NCI-H226 (cell line): ENCODE measurements at regions not wholly inside any gene's neighbourhood (a gene's known extent, or its start where the extent isn't known, plus 50 kb on each side); places are given as distances from the start of the nearest gene placed in this dataset.

Source experiments
- DNase-seq: peaks from one replicate; pipeline ENCODE4 v3.0.0-alpha.2; 2015

GRCh38 chr10:33571616-33572015, 237.1 kb upstream of the NRP1 start:
- peak; percentile 40 for DNase-seq

DNA sequence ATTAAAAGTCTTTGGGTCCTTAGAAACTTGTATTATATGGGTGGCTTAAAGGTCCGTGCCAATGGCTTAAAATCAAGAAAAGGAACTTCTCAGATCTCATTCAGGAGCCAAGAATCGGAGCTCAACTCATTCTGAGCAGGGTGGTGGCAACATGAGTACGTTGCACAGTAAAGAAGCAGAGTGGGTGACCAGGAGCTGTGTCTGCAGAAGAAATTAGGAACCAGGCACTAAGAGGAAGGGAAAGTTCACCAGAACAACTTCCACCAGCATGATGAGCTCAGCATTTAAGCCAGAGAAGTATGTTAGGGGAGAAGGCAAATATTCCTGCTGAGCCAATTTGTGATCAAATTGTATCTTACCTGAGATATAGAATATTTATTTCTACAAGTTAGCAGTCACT, 236.0 kb upstream of the NRP1 start:
- no peak for DNase-seq

- DNase-seq = no peak
Observed at GRCh38 chr10:33569702-33570101, 235.2 kb upstream of the NRP1 start.

- DNase-seq = no peak
Observed at GRCh38 chr10:33566426-33566825, 232.0 kb upstream of the NRP1 start.

GRCh38 chr10:33566001-33566400, 231.5 kb upstream of the NRP1 start:
- peak; percentile 12 for DNase-seq

DNA sequence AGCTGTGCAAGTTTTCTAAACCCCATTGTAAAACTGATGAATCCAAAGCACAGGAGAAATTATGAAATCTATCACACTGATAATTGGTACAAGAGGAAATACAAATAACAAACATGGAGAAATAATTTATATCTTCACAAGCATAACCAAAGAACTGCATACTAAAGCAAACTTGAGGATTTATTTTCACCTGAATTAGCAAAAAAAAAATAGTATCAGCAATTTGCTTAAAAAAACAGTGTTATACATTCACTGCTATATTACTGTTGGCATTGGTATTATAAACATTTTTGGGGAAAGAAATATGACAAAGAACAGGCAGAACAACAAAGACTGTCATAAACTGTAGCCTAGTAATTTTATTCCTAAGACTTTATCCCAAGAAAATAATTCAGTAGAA, 230.8 kb upstream of the NRP1 start:
- DNase-seq = no peak

- DNase-seq = peak; percentile 61
Observed at GRCh38 chr10:33559105-33559504, 224.6 kb upstream of the NRP1 start.

GRCh38 chr10:33557313-33557712, 222.8 kb upstream of the NRP1 start:
- DNase-seq = no peak

- DNase-seq = no peak
Observed at GRCh38 chr10:33556620-33557019, 222.2 kb upstream of the NRP1 start.

DNA sequence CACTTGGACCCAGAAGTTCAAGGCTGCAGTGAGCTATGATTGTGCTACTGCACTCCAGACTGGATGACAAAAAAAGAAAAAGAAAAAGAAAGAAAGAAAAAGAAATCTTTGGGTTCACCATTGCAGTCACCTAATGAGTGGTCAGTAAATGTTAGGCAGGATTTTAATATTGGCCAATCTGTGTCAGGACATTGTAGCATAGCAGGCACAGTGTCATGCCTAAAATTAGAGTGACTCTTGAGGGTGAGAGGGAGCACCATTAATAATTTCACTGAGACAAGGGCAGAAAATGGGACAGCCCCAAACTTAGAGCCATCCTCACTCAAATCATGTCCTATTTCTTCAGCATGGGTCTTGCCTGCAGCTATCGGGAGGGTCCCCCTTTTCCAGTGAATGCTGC, 221.6 kb upstream of the NRP1 start:
- no peak for DNase-seq

DNA sequence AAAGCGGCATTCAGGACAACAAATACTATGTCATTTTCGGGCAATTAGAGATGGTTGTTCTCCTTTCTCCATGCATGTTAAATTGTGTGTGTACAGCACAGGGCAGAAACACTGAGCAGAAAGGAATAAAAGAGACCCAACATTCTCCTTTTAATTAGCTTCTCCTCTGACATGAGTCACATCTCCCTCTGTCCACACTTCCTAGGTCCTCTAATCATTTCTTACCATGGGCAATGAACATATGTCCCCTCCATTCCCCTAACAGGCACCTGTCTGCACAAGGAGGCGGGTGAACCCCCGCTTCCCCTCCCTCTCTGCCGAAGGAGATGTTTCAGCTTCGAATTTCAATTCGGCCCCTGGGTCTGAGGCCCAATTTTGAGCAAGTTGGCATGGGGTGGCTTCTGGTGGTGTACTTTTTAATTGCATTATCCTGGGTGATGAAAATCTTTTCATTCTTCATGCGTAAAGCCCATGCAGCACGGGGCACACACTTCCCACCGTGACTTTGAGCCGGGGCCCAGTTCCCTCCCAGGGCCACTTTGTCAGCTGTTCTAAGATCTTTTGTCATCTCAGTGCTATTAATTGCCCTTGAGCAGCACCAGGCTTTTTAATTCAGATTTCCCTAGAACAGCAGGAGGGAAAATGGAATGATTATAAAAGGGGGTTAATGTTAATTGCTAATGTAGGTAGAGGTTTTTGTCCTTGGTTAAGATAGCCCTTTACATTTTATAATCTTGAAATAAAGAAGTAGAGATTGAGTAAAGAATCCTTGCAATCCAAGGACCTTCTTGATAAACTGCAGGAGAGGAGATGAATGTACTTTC, 219.5 kb upstream of the NRP1 start:
- DNase-seq = no peak

- DNase-seq = no peak
Observed at GRCh38 chr10:33552290-33552689, 217.8 kb upstream of the NRP1 start.

GRCh38 chr10:33550811-33551210, 216.3 kb upstream of the NRP1 start:
- no peak for DNase-seq

- DNase-seq = no peak
Observed at GRCh38 chr10:33547976-33548375, 213.5 kb upstream of the NRP1 start.

- no peak for DNase-seq
Observed at GRCh38 chr10:33546031-33546430, 211.6 kb upstream of the NRP1 start.

DNA sequence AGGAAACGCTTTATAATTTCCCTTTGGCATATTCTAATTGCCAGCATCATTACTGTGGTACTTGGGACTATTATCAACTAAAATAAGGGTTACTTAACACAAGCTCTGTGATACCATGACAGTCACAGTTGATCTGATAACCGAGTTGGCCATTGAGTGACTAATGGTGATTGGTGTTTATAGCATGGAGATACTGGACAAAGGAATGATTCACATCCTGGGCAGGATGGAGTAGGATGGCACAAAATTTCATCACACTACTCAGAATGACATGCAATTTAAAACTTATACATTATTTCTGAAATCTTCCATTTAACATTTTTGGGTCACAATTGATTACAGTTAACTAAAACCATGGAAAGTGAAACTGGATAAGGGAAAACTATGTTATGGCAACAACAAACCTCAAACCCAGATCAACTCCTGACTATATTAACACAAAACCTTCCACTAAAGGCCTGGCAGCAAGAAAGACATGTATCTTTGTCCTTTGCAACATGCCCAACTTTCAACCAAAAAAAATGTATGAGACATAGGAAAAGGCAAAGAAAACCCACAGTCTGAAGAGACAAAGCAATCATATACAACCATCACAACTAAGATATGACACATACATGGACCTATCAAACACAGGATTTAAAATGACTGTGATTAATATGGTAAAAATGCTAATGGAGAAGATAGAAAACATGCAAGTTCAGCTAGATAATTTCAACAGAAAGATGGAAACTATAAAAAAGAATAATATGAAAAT, 208.5 kb upstream of the NRP1 start:
- DNase-seq = peak; percentile 35

GRCh38 chr10:33539116-33539515, 204.6 kb upstream of the NRP1 start:
- DNase-seq = no peak

- no peak for DNase-seq
Observed at GRCh38 chr10:33537066-33537465, 202.6 kb upstream of the NRP1 start.

DNA sequence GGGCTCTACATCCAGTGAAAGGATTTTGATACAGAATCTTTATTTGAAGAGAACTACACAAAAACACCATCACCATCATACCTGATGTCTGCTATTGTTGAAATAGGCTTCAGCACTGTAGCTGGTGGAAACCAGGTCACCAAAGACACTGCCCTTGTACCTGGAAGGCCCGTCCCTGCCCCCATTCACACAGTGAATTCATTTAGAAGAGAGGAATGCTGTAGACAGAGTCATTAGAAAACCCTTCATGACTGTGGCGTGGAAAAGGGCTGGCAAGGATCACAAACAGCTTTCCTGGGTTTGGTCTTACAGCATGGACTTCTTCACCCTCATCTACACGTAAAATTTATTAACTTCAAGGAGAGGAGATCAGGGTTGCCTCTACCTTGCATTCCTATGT, 202.0 kb upstream of the NRP1 start:
- DNase-seq = no peak

DNA sequence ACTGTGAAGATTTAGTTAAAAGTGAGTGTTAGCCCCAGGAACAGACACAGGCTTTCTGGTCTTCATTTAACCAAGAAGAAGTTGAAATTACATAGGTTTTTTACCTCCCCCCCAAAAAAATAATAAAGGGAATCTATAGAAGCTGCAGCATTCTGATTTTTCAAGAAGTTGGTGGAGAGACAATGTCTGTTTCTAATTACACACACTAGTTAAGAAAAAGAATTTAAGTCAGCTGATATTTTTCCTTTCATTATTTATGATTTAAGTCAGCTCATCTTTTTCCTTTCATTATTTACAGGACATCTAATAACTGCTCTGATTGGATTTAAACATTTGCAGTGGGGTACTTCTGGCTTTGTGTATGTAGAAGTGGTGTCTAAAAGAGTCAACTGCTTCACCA, 201.4 kb upstream of the NRP1 start:
- no peak for DNase-seq

- no peak for DNase-seq
Observed at GRCh38 chr10:33534416-33534815, 199.9 kb upstream of the NRP1 start.

- no peak for DNase-seq
Observed at GRCh38 chr10:33533612-33534011, 199.1 kb upstream of the NRP1 start.

DNA sequence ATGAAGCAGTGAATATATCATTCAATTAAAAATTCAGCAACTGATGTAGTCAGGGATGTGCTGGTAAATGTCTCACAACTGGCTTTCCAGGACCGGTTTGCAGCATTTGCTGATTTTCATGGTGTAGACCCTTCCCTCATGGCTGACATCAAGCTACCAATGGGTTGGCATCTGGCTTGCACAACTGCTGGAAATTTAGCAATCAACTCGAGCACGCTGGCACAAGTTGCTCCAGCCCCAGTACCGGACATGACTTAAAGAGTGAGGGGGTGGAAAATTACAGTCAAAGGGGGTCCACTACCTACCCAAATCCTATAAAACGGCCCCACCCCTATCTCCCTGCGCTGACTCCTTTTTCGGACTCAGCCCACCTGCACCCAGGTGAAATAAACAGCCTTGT, 198.4 kb upstream of the NRP1 start:
- no peak for DNase-seq

- DNase-seq = no peak
Observed at GRCh38 chr10:33529234-33529633, 194.8 kb upstream of the NRP1 start.

DNA sequence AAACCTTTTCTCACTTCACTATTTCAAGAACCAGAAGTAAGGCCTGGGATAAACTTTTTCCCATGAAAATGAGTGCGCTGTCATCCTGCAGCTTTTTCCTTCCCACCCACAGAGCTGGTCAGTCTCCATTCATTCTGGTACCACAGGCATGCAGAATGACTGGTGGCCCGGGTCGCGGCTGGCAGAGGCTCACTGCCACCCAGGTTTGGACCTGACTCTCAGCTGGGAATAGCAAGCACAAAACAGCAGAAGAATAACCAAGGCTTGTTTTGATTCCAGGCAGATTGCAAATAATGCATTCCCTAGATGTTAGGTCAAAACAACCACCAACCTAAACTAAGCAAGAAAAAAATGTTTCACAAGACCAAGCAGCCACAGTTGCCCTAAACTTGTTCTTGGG, 190.5 kb upstream of the NRP1 start:
- DNase-seq = no peak
